ENCODE measurements at regions not wholly inside any gene's neighbourhood (a gene's known extent, or its start where the extent isn't known, plus 50 kb on each side); places are given as distances from the start of the nearest gene placed in this dataset.

- DNase-seq (ENCODE audit: low spot score), result no peak
- no peaks in the 10 kb centered on the region for H3K27me3 Mint-ChIP-seq (ENCODE audit: unreplicated experiment)
- H3K36me3 Mint-ChIP-seq (ENCODE audit: low read depth, unreplicated experiment), result no peaks in the 10 kb centered on the region
- H3K27ac Mint-ChIP-seq (ENCODE audit: unreplicated experiment), result no peak overlapping the region
- no peak overlapping the region for H3K4me3 Mint-ChIP-seq (ENCODE audit: unreplicated experiment)
- TF ChIP-seq CTCF (IDR thresholded peaks at IDR 0.05; ENCODE audit: unreplicated experiment), result no peak
- no peaks in the 10 kb centered on the region for H3K9me3 Mint-ChIP-seq (ENCODE audit: unreplicated experiment)
- H3K4me1 Mint-ChIP-seq (ENCODE audit: unreplicated experiment), result no peaks in the 10 kb centered on the region
Observed at GRCh38 chr11:81857386-81857785, 876.3 kb downstream of the FAM181B start.

GRCh38 chr11:81853791-81854190 is 879.9 kb downstream of the FAM181B start:
- Mint-ChIP-seq H3K9me3 (ENCODE audit: unreplicated experiment) (no peaks in the 10 kb centered on the region), H3K27me3 (ENCODE audit: unreplicated experiment) (no peaks in the 10 kb centered on the region), H3K4me3 (ENCODE audit: unreplicated experiment) (no peak overlapping the region), H3K4me1 (ENCODE audit: unreplicated experiment) (no peaks in the 10 kb centered on the region), H3K27ac (ENCODE audit: unreplicated experiment) (no peak overlapping the region), H3K36me3 (ENCODE audit: low read depth, unreplicated experiment) (no peaks in the 10 kb centered on the region)
- no peak for DNase-seq (ENCODE audit: low spot score)
- TF ChIP-seq CTCF (IDR thresholded peaks at IDR 0.05; ENCODE audit: unreplicated experiment), result no peak

GRCh38 chr11:81852896-81853295 is 880.8 kb downstream of the FAM181B start:
- no peaks in the 10 kb centered on the region for H3K36me3 Mint-ChIP-seq (ENCODE audit: low read depth, unreplicated experiment)
- H3K27me3 Mint-ChIP-seq (ENCODE audit: unreplicated experiment), result no peaks in the 10 kb centered on the region
- H3K4me3 Mint-ChIP-seq (ENCODE audit: unreplicated experiment), result no peak overlapping the region
- no peaks in the 10 kb centered on the region for H3K4me1 Mint-ChIP-seq (ENCODE audit: unreplicated experiment)
- no peak for TF ChIP-seq CTCF (IDR thresholded peaks at IDR 0.05; ENCODE audit: unreplicated experiment)
- DNase-seq (ENCODE audit: low spot score), result no peak
- H3K27ac Mint-ChIP-seq (ENCODE audit: unreplicated experiment), result no peak overlapping the region
- H3K9me3 Mint-ChIP-seq (ENCODE audit: unreplicated experiment), result no peaks in the 10 kb centered on the region

- no peak for TF ChIP-seq CTCF (IDR thresholded peaks at IDR 0.05; ENCODE audit: unreplicated experiment)
- H3K27ac Mint-ChIP-seq (ENCODE audit: unreplicated experiment), result no peak overlapping the region
- DNase-seq (ENCODE audit: low spot score), result no peak
- no peaks in the 10 kb centered on the region for H3K9me3 Mint-ChIP-seq (ENCODE audit: unreplicated experiment)
- H3K36me3 Mint-ChIP-seq (ENCODE audit: low read depth, unreplicated experiment), result no peaks in the 10 kb centered on the region
- no peak overlapping the region for H3K4me3 Mint-ChIP-seq (ENCODE audit: unreplicated experiment)
- H3K27me3 Mint-ChIP-seq (ENCODE audit: unreplicated experiment), result no peaks in the 10 kb centered on the region
- no peaks in the 10 kb centered on the region for H3K4me1 Mint-ChIP-seq (ENCODE audit: unreplicated experiment)
Observed at GRCh38 chr11:81840380-81840779, 893.3 kb downstream of the FAM181B start.

- no peak overlapping the region for H3K4me3 Mint-ChIP-seq (ENCODE audit: unreplicated experiment)
- no peak for TF ChIP-seq CTCF (IDR thresholded peaks at IDR 0.05; ENCODE audit: unreplicated experiment)
- H3K36me3 Mint-ChIP-seq (ENCODE audit: low read depth, unreplicated experiment), result no peaks in the 10 kb centered on the region
- no peaks in the 10 kb centered on the region for H3K27me3 Mint-ChIP-seq (ENCODE audit: unreplicated experiment)
- no peaks in the 10 kb centered on the region for H3K9me3 Mint-ChIP-seq (ENCODE audit: unreplicated experiment)
- no peak overlapping the region for H3K27ac Mint-ChIP-seq (ENCODE audit: unreplicated experiment)
- H3K4me1 Mint-ChIP-seq (ENCODE audit: unreplicated experiment), result no peaks in the 10 kb centered on the region
- no peak for DNase-seq (ENCODE audit: low spot score)
Observed at GRCh38 chr11:81839976-81840375, 893.7 kb downstream of the FAM181B start.
